Fibroblast of skin of left biceps (primary cell): ENCODE measurements at regions not wholly inside any gene's neighbourhood (a gene's known extent, or its start where the extent isn't known, plus 50 kb on each side); places are given as distances from the start of the nearest gene placed in this dataset.
"Not testable (repeated sequence)": the region's sequence is repeated elsewhere in the genome, so short reads cannot be mapped to it uniquely, and the experiment has no call there.

Source experiments
- DNase-seq, 2 experiments: peaks; one replicate each; pipeline ENCODE4 v3.0.0-alpha.2; 2013; ENCODE audit warnings: low read depth in 2 of 2

GRCh38 chr5:1987471-1987870 is 104.7 kb upstream of the IRX4 start:
- DNase-seq, result no peak

- DNase-seq, result no peak
Observed at GRCh38 chr5:1985781-1986180, 103.1 kb upstream of the IRX4 start.

GRCh38 chr5:1983919-1984695 is 101.4 kb upstream of the IRX4 start:
- no peak for DNase-seq

- DNase-seq, result no peak
Observed at GRCh38 chr5:1983401-1983800, 100.7 kb upstream of the IRX4 start.

GRCh38 chr5:1982561-1982960 is 99.8 kb upstream of the IRX4 start:
- DNase-seq, result not testable (repeated sequence)

GRCh38 chr5:1975898-1976765 is 93.4 kb upstream of the IRX4 start:
- no peak for DNase-seq

- no peak for DNase-seq
Observed at GRCh38 chr5:1975406-1975715, 92.6 kb upstream of the IRX4 start.

GRCh38 chr5:1974501-1975405 is 92.0 kb upstream of the IRX4 start:
- DNase-seq, result no peak

- no peak for DNase-seq
Observed at GRCh38 chr5:1974081-1974480, 91.4 kb upstream of the IRX4 start.

GRCh38 chr5:1973391-1974013 is 90.8 kb upstream of the IRX4 start:
- no peak for DNase-seq

- DNase-seq, result no peak
Observed at GRCh38 chr5:1971944-1972343, 89.2 kb upstream of the IRX4 start.

GRCh38 chr5:1967736-1968135 is 85.0 kb upstream of the IRX4 start:
- no peak for DNase-seq

GRCh38 chr5:1966461-1966860 is 83.7 kb upstream of the IRX4 start:
- DNase-seq, result no peak

GRCh38 chr5:1965925-1966324 is 83.2 kb upstream of the IRX4 start:
- DNase-seq, result no peak

- DNase-seq, result no peak
Observed at GRCh38 chr5:1963941-1964451, 81.3 kb upstream of the IRX4 start.

GRCh38 chr5:1963358-1963757 is 80.6 kb upstream of the IRX4 start:
- no peak for DNase-seq

- no peak for DNase-seq
Observed at GRCh38 chr5:1962619-1963355, 80.1 kb upstream of the IRX4 start.

- DNase-seq, result no peak
Observed at GRCh38 chr5:1961952-1962595, 79.3 kb upstream of the IRX4 start.

- DNase-seq, result no peak
Observed at GRCh38 chr5:1961304-1961946, 78.7 kb upstream of the IRX4 start.
